ENCODE measurements at regions not wholly inside any gene's neighbourhood (a gene's known extent, or its start where the extent isn't known, plus 50 kb on each side); places are given as distances from the start of the nearest gene placed in this dataset.

DNA sequence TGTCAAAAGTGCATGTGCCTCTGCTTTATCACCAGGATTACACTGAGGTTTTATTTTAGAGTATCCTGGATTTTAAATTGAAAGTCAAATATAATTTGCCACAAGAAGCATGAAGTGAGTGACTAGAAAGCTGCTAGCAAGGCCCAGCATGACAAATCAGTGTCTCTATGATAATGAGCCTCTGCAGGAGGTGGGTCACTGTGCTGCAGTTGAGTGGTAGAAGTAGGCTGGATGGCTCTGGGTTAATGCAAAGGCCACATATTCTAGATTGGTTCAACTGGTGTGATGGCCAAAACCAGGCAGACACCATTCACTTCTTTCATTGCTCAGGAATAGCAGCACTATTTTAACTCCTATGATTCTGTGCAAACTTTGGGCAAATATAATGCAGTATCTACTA lies 491.5 kb downstream of the OLFM4 start:
- TF ChIP-seq, protein P1, sequence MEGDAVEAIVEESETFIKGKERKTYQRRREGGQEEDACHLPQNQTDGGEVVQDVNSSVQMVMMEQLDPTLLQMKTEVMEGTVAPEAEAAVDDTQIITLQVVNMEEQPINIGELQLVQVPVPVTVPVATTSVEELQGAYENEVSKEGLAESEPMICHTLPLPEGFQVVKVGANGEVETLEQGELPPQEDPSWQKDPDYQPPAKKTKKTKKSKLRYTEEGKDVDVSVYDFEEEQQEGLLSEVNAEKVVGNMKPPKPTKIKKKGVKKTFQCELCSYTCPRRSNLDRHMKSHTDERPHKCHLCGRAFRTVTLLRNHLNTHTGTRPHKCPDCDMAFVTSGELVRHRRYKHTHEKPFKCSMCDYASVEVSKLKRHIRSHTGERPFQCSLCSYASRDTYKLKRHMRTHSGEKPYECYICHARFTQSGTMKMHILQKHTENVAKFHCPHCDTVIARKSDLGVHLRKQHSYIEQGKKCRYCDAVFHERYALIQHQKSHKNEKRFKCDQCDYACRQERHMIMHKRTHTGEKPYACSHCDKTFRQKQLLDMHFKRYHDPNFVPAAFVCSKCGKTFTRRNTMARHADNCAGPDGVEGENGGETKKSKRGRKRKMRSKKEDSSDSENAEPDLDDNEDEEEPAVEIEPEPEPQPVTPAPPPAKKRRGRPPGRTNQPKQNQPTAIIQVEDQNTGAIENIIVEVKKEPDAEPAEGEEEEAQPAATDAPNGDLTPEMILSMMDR (IDR thresholded peaks at IDR 0.05), result no peak
- no peak for DNase-seq (ENCODE audit: low spot score)
- Histone ChIP-seq H3K27ac (no peak overlapping the region), H3K4me3 (no peak overlapping the region)

DNA sequence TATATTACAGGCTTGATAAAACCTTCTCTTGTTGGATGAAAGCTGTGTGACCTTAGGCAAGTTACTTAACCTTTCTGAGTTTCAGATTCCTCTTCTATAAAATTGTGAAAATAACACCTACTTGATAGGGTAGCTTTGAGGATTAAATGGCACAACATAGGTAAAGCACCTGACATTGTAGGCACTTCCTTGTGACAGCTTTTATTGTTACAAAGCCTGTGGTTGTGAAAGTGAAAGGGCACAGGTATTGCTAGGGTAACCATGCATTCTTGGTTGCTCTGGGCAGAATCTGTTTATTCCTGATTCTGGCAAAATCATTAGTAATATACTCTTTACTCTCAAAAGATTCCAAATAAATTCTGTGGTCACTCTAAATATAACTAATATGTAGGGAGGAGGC lies 493.4 kb downstream of the OLFM4 start:
- Histone ChIP-seq H3K4me3 (no peak overlapping the region), H3K27ac (no peak overlapping the region)
- TF ChIP-seq, protein P1 (IDR thresholded peaks at IDR 0.05), result no peak
- no peak for DNase-seq (ENCODE audit: low spot score)

DNA sequence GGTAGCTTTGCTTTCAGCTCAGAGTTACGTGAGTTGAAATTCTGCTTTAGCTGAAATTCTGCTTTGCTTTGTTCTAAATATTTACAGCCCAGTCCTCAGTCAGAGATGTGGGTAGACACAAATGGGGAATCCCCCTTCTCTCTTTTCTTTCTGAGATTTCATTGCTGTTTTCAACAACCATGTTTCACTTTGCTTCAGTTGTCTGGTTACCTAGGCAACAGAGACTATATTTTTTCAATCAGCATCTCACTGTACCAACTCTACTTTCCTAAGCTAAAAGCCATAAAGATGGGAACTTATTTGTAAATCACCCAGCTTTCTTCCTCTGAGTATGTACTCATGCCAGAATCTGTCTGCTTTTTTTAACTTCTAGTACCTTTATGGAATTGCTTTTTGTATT lies 509.0 kb downstream of the OLFM4 start:
- no peak for DNase-seq (ENCODE audit: low spot score)
- TF ChIP-seq, protein P1 (IDR thresholded peaks at IDR 0.05), result no peak
- no peak overlapping the region for H3K4me3 ChIP-seq

DNA sequence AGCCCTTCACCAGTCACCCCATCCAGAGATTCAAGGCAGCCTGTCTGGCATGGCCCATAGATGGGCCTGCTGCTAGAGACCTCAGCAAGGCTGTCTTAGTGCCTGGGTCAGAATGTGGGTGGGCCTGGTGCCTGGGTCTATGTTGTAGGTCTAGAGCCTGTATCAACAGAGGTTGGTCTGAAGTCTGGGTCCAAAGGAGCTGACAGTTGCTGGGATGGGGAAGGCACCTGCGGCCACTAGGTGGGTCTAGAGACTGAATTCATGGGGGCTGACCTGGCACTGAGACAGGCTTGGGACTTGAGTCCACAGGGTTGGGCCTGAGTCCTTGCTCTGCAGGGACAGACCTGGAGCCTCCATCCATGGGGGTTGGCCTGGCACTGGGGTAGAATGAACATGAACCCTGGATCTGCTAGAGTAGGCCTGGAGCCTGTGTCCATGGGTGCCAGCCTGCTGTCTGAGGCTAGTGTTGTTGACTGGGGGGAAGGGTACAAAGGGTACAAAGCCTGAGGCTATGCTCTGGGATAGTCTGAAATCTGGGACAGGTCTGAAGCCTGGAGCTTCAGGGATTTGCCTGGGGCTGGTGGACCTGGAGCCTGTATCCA lies 516.8 kb downstream of the OLFM4 start:
- H3K27ac ChIP-seq, result no peak overlapping the region
- H3K4me3 ChIP-seq, result no peak overlapping the region
- TF ChIP-seq, protein P1 (IDR thresholded peaks at IDR 0.05), result no peak
- DNase-seq (ENCODE audit: low spot score), result no peak

More for the DNA sequence above, 509.0 kb downstream of the OLFM4 start:
- no peak overlapping the region for H3K27ac ChIP-seq

DNA sequence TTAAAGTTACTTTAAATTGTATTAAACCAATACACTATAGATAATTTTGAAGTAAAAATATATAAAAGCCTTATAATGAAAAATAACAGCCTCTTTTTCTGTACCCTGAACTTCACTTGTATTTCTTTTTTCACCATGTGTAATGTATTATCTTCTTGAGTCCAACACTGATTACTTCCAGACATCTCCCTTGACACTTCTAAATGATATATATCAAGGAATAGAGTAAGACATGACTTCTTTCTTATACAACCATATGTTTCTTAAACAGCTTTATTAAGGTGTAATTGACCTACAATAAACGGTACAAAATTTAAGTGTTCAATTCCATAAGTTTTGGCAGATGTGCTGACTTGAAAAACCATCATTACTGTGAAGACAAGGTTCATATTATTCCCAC lies 531.9 kb downstream of the OLFM4 start:
- no peak overlapping the region for H3K27ac ChIP-seq
- DNase-seq (ENCODE audit: low spot score), result no peak
- no peak overlapping the region for H3K4me3 ChIP-seq
- TF ChIP-seq, protein P1 (IDR thresholded peaks at IDR 0.05), result no peak

DNA sequence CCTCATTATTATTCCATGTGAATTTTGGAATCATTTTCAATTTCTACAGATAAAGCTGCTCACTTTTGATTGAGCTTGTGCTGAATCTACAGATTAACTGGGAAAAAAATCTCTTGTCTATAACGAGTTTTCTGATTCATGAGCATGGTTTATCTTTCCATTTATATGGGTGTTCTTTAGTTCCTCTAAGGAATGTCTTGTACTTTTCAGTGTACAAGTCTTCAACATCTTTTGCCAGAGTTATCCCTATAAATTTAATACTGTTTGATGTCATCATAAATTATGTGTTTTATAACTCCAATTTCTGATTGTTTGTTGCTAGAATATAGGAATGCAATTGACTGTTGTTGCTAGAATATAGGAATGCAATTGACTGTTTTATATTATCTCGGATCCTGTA lies 533.8 kb downstream of the OLFM4 start:
- DNase-seq (ENCODE audit: low spot score), result no peak
- TF ChIP-seq, protein P1 (IDR thresholded peaks at IDR 0.05), result no peak
- Histone ChIP-seq H3K4me3 (no peak overlapping the region), H3K27ac (no peak overlapping the region)

DNA sequence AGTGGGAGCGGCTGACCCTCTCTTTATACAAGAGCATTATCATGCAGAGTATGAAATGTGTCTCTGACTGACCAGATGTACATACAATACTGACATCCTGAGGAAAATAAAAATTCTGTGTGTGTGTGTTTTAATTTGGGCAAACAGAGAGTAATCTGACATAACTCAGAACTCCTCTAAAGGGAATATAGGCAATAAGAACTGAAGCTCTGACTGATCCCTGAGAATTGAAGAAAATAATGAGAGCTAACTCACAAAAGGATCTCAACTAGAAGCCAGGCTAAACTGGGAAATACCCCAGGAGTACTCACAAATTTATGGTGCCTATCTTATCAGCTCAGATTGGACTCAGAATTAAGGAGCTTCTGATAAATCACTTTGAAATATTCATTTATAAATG lies 539.9 kb downstream of the OLFM4 start:
- TF ChIP-seq, protein P1 (IDR thresholded peaks at IDR 0.05), result no peak
- no peak for DNase-seq (ENCODE audit: low spot score)
- no peak overlapping the region for H3K4me3 ChIP-seq
- H3K27ac ChIP-seq, result no peak overlapping the region
